HG03097 (cell line): ENCODE measurements at regions not wholly inside any gene's neighbourhood (a gene's known extent, or its start where the extent isn't known, plus 50 kb on each side); places are given as distances from the start of the nearest gene placed in this dataset.
"Not testable (repeated sequence)": the region's sequence is repeated elsewhere in the genome, so short reads cannot be mapped to it uniquely, and the experiment has no call there.

Experiments
- ATAC-seq: cut with Tn5 transposase; IDR thresholded peaks from one replicate; pipeline ENCODE4 v1.9.1; 2021; ENCODE audit not compliant: unreplicated experiment, low FRiP score

DNA sequence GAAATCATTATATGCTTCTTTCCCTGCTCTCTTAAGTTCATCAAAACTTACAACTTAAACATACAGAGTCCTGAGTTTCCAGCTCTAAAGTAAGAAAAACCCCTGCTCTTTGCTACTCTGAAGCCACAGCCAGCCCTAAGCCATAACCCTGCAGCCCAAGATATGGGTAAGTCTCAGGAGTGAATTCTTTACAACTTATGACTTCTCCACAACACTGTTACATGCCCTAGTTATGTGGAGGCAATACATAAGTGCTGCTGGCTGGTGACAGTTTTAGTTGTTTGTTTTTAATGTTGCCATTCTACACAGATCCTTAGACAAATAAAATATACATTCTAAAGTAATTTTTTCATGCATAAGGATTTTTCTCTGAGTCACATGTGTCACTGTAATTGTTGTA, 100.2 kb downstream of the FBXO8 start:
- ATAC-seq, result no peak

DNA sequence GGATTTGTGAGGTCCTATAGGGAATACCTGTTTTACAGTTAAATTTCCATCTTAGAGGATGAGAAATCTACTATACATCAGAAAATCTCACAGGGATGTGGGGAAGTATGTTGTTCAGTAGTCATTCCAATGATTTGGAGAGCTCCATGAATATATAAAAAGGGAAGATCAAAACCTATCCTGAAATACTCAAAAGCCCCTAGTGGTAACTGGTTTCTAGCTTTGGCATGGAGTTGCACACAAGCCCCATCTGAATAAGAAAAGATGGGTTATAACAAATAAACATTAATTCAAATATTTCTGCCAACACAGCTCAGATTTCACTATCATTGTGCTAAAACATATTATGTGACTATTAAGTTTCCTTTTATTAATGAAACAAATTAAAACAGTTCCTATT, 101.6 kb downstream of the FBXO8 start:
- ATAC-seq, result no peak

- no peak for ATAC-seq
These were observed 105.9 kb downstream of the FBXO8 start for GRCh38 chr4:174177536-174177935.

DNA sequence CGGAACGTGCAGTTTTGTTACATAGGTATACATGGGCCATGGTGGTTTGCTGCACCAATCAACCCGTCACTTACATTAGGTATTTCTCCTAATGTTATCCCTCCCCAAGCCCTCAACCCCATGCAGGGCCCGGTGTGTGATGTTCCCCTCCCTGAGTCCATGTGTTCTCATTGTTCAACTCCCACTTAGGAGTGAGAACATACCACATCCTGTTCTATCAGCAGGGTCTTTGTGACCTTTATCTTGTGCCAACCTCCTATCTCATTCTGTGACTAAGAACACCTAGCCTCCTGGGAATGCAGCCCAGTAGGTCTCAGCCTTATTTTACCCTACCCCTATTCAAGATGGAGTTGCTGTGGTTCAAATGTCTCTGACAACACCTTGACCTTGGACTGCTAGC, 107.6 kb downstream of the FBXO8 start:
- ATAC-seq, result not testable (repeated sequence)

- no peak for ATAC-seq
These were observed 110.1 kb downstream of the FBXO8 start for GRCh38 chr4:174173360-174173759.

DNA sequence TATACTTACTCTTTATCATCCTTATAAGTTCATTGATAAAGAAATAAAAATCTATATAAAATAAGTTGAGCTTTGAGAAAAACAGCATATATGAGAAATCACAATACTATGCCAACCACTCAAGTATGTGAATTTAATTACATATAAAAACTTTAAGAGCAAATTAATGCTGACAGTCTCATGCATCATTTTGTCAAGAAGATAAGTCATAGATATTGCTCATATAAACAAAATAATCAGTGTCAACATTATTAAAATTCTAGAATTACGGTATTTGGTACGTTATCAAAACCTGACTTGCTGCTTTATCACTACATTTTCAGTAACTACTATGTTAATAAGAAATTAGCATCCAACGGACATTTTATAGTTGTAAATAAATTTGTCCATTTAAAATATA, 111.2 kb downstream of the FBXO8 start:
- ATAC-seq, result no peak

DNA sequence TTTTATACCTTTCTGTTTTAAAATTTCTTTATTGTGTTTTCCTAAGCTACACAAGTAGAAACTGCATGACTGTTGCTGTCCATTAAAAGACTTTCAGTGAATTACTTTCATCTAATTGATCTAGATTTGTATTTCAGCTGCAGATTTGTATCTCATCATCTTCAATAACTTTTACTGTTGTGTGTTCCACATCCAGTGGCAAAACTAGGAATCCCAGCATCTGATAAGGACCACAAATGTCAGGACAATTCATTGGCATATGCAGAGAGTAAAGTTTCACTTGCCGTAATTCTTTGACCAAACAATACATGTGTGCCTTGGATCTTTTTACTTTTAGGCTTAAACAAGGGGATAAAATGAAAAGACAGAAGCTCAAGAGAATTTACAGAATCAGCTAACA, 112.6 kb downstream of the FBXO8 start:
- no peak for ATAC-seq

- no peak for ATAC-seq
These were observed 113.4 kb downstream of the FBXO8 start for GRCh38 chr4:174170091-174170490.

DNA sequence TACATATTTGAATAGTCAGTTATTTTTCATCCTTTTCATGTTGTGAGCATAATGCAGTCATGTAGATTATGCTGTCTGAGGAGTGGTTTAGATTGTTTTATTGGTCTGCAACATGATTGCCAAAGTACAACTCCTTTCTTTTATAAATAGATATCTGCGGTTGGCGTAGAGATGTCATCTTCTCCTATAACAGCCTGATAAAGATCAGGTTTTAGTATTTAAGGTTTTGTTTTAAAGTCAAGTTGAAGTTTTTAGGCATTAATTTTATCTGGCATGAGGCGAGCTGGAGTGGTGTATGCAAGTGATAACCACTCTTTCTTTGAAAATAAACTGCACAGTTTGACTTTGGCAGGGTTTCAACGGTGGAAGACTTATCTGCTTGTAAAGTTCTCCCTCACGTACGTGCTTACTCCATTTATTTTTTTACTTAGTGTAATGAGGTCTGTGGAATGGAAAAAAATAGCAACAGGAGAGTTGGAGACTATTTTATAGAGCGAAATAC, 126.3 kb downstream of the FBXO8 start:
- ATAC-seq, result no peak

DNA sequence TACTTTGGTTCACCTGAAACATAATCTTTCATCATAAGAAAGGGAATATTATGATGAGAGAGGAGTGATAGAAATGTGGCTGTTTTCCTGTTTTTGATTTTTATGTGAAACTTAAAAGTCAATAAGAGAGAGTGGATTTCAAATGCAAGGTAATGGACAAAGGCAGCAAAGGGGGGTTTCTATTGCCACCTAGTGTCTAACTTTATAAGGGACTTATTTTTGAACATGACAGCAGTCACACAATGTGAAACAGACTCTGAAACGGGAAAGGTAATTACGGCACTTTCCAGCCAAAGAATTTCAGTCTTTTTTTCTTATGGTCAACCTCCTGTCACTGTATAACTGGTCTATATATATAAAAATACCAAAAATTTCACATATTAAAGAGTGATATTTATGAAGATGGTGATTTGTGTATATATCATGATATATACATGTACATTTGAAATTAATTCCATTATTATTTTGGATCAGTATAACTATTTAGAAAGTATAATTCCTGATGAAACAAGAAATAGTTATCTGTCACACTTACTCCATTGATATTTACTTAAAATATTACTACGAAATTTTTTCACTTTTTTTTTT, 127.1 kb downstream of the FBXO8 start:
- peak; percentile 84 for ATAC-seq

DNA sequence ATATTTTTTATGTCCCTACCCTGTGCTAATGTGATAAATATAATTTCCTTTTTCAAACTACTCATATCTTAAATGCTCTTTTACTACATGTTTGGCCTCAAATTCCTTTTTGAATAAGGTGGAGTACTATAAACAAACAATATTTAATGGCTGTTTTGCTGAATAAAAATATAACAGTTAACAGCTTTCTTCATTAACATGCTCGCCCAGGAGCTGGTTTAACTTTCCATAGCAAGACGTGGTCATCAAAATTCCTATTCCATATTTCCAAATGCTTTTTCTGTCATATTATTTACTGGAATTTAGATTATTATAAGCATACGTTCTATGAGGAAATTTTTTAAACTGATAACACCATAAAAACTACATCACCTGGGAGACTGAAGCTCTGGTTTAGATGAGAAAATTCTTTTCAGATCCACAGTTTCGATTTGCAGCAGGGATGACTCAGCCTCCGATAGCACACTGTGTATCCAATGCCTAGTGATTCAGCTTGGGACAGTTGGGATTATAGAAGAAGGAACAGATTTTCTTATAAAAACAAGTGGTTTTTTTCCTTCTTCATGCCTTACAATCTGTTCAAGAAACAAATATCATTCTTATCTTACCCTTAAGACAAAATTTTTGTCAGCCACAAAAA, 129.1 kb downstream of the FBXO8 start:
- no peak for ATAC-seq

- ATAC-seq, result no peak
These were observed 130.6 kb downstream of the FBXO8 start for GRCh38 chr4:174152717-174153466.

DNA sequence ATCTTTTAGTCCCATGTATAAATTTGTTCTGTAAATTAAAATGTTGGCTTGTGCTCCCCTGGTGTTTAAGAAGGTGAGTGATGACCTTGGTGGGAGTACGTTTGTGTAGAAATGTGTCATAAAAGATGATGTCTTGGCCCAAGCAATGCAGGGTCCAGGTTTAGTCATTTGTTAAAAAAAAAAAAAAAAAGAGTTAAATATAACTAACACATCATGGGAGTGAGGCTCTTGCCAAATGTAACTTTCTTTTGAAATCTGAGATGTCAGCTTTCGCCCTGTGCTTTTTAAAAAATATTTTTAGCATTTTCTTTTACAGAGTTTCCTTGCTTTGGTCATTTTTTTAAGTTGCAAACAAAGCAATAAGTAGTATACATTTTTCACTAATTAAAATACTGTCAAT, 135.6 kb downstream of the FBXO8 start:
- no peak for ATAC-seq

DNA sequence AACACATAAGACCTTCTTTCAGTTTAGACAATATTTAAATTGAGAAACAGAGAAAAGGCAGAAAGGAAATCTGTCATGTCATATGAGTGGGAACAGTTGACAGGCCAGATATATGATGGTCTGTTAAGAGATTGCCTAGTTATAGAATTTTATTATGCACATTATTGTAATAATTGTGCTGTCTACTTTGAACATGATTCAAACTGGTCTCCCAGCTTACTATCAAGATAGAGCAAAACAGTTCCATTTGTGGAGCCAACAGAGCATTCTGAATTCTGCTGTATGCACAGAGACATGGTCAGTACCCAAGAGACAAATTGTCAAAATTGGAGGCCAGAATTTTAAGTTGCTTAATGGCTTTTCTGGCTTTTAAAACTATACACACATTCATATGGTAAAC, 139.4 kb downstream of the FBXO8 start:
- ATAC-seq, result no peak

GRCh38 chr4:174141876-174142275, 141.6 kb downstream of the FBXO8 start:
- no peak for ATAC-seq

GRCh38 chr4:174138616-174139015, 144.9 kb downstream of the FBXO8 start:
- ATAC-seq, result no peak

GRCh38 chr4:174137698-174138097, 145.8 kb downstream of the FBXO8 start:
- no peak for ATAC-seq

GRCh38 chr4:174135936-174136406, 147.5 kb downstream of the FBXO8 start:
- ATAC-seq, result no peak

DNA sequence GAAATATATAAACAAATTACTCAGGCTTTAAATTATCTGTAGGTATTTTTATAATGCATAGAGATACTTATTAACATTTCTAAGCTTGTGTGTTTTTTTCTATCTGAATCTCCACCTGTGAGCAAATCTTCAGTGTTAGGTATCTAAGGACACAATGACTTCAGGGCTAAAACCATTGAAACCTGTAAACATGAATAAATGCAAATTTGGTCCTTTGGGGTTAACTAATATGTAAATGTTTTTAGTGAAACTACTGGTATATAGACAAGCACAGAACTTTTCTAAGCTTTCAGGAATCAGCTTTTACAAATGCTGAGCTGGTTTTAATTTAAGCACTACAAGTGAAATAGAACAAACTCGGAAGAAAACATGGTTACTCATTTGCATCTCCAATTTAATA, 147.9 kb downstream of the FBXO8 start:
- no peak for ATAC-seq

DNA sequence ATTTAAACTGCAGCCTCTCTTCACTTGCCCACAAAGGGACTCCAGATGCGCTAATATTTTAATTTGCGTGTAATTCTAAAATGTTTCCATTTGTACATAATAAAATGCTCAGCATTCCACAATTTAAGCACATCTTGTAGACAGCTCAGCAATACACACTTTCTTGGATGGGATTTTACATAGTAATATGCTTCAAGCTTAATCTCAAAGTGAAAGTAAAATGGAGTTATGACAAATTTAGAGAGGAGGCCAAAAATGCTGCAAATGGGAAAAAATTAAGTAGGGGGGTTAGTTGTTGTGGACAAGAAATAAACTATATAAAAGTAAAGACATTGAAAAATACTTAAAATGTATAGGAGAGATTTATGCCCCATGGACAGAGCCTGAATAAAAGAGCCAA, 149.1 kb downstream of the FBXO8 start:
- no peak for ATAC-seq

DNA sequence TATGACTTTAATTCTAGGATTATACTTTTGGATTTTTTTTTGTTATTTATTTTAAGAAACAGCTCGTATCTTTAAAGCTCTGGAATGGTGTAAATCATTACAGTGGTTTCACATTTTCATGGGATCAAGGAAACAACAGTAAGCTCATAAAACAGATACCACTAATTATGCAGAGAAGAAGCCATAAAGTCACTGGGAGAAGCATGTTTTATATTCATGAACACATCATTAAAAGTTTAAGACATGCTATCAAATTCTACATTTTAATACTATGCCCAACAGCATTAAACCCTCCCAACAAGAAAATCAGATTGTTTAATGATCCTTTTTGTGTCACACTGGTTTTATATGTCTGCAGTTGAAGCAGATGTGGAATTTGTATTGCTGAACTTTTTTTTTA, 149.9 kb downstream of the FBXO8 start:
- ATAC-seq, result no peak

GRCh38 chr4:174131901-174132300, 151.6 kb downstream of the FBXO8 start:
- no peak for ATAC-seq
